Activated B cell treated with CpG ODN at 0.5 μM for 24 hours (primary cell): ENCODE measurements at regions not wholly inside any gene's neighbourhood (a gene's known extent, or its start where the extent isn't known, plus 50 kb on each side); places are given as distances from the start of the nearest gene placed in this dataset.

Source experiments
- ATAC-seq: fragments of 200-7000 bp; cut with Tn5 transposase; one replicate; pipeline ENCODE4 v1.10.0; 2021; ENCODE audit warnings: low read depth, mild to moderate bottlenecking, moderate library complexity
- CTCF ChIA-PET: fragments of 350-600 bp; sonication (Branson Sonifier 250); formaldehyde crosslinking; loops from one replicate; lab custom pipeline; 2021; ENCODE audit warnings: antibody characterized with exemption; lab: Charles Lee
- POLR2A ChIA-PET: fragments of 350-600 bp; sonication (Branson Sonifier 250); formaldehyde crosslinking; loops from one replicate; lab custom pipeline; 2021; ENCODE audit warnings: antibody characterized with exemption; lab: Charles Lee
- DNase-seq: peaks from one replicate; pipeline ENCODE4 v3.0.0; 2022
- H3K27ac Mint-ChIP-seq: one replicate; pipeline ENCODE4 v1.8.0; 2020; ENCODE audit warnings: mixed read lengths
- H3K27me3 Mint-ChIP-seq: one replicate; pipeline ENCODE4 v1.8.0; 2021; ENCODE audit warnings: mixed read lengths
- H3K36me3 Mint-ChIP-seq: one replicate; pipeline ENCODE4 v1.8.0; 2021; ENCODE audit warnings: low read depth, mixed read lengths
- H3K4me1 Mint-ChIP-seq: one replicate; pipeline ENCODE4 v1.8.0; 2021; ENCODE audit warnings: mixed read lengths
- H3K4me3 Mint-ChIP-seq: one replicate; pipeline ENCODE4 v1.8.0; 2020; ENCODE audit warnings: mild to moderate bottlenecking, mixed read lengths
- H3K9me3 Mint-ChIP-seq: one replicate; pipeline ENCODE4 v1.8.0; 2020; ENCODE audit warnings: mixed read lengths
- CTCF ChIP-seq: fragments of 200-600 bp; IDR thresholded peaks from one replicate; pipeline ENCODE4 v1.8.0; 2022; ENCODE audit warnings: antibody characterized with exemption, mild to moderate bottlenecking
- intact Hi-C: fragments of 100-400 bp; cut with micrococcal nuclease; formaldehyde crosslinking; loops from one replicate; pipeline ENCODE4 v1.15.1; 2024

GRCh38 chr14:44829021-44829420 is 132.7 kb downstream of the KLHL28 start:
- Mint-ChIP-seq H3K4me1 (no peaks in the 10 kb centered on the region), H3K27me3 (no peaks in the 10 kb centered on the region), H3K9me3 (peaks cover 3% of the 10 kb centered on the region), H3K4me3 (no peak overlapping the region), H3K36me3 (no peaks in the 10 kb centered on the region), H3K27ac (no peak overlapping the region)
- ChIA-PET POLR2A (no interaction called here), CTCF (no interaction called here)
- no peak for TF ChIP-seq CTCF
- no peak for DNase-seq
- ATAC-seq: no peak
- intact Hi-C loops: no loop called here

GRCh38 chr14:44828023-44828422 is 133.7 kb downstream of the KLHL28 start:
- Mint-ChIP-seq H3K9me3 (peaks cover 3% of the 10 kb centered on the region), H3K36me3 (no peaks in the 10 kb centered on the region), H3K4me3 (no peak overlapping the region), H3K4me1 (no peaks in the 10 kb centered on the region), H3K27me3 (peaks cover under 1% of the 10 kb centered on the region), H3K27ac (no peak overlapping the region)
- POLR2A ChIA-PET: no interaction called here
- intact Hi-C loops: no loop called here
- CTCF ChIA-PET: no interaction called here
- TF ChIP-seq CTCF: no peak
- DNase-seq: no peak
- no peak for ATAC-seq

GRCh38 chr14:44820230-44820964 is 141.3 kb downstream of the KLHL28 start:
- no peaks in the 10 kb centered on the region for H3K4me1 Mint-ChIP-seq
- no peak overlapping the region for H3K27ac Mint-ChIP-seq
- no peak overlapping the region for H3K4me3 Mint-ChIP-seq
- H3K36me3 Mint-ChIP-seq: no peaks in the 10 kb centered on the region
- peaks cover 9% of the 10 kb centered on the region for H3K27me3 Mint-ChIP-seq
- intact Hi-C loops: no loop called here
- DNase-seq (no peak), ATAC-seq (no peak)
- TF ChIP-seq CTCF: no peak
- ChIA-PET CTCF (no interaction called here), POLR2A (no interaction called here)
- H3K9me3 Mint-ChIP-seq: no peaks in the 10 kb centered on the region

- ChIA-PET CTCF (interaction anchor here (1.3 kb wide), 1 partner anchor 10 kb away, joined by 3 read pairs; no protein-coding TSS in a partner anchor), POLR2A (no interaction called here)
- Mint-ChIP-seq H3K27ac (no peak overlapping the region), H3K4me3 (no peak overlapping the region), H3K9me3 (no peaks in the 10 kb centered on the region), H3K27me3 (peaks cover 17% of the 10 kb centered on the region), H3K4me1 (no peaks in the 10 kb centered on the region), H3K36me3 (no peaks in the 10 kb centered on the region)
- no peak for ATAC-seq
- intact Hi-C loops: no loop called here
- TF ChIP-seq CTCF: no peak
- DNase-seq: no peak
These were observed 147.6 kb downstream of the KLHL28 start for GRCh38 chr14:44814196-44814595.

- ATAC-seq: no peak
- intact Hi-C loops: no loop called here
- Mint-ChIP-seq H3K27me3 (peaks cover 14% of the 10 kb centered on the region), H3K27ac (no peak overlapping the region), H3K36me3 (no peaks in the 10 kb centered on the region), H3K4me3 (no peak overlapping the region), H3K4me1 (no peaks in the 10 kb centered on the region), H3K9me3 (no peaks in the 10 kb centered on the region)
- TF ChIP-seq CTCF: no peak
- DNase-seq: no peak
- ChIA-PET CTCF (no interaction called here), POLR2A (no interaction called here)
These were observed 149.1 kb downstream of the KLHL28 start for GRCh38 chr14:44812672-44813071.
